ENCODE measurements at regions not wholly inside any gene's neighbourhood (a gene's known extent, or its start where the extent isn't known, plus 50 kb on each side); places are given as distances from the start of the nearest gene placed in this dataset.

DNA sequence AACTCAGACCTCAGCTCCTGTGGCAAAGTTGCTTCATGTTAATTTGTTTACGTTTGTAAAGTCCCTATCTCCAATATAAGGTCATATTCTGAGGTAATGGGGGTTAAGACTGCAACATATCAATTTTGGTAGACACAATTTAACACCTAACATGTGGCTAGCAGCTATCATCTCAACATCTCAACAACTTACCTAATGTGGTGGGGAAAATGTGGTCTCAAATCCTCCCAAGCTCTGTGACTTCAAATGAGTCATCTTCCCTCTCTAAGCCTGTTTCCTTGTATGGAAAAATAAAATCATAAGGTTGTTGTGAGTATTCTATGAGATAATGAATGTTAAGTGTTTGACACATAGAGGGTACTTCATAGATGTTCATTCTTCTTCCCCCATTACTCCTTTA lies 443.3 kb downstream of the CDK5RAP2 start:
- TF ChIP-seq ZNF530 (tag by site-specific recombination; IDR thresholded peaks at IDR 0.05; ENCODE audit: low read depth) (no peak), ZBTB26 (tag by site-specific recombination; optimal IDR thresholded peaks at IDR 0.05) (no peak), CTCF (tag by site-specific recombination; IDR thresholded peaks at IDR 0.05) (no peak)

All from HEK293 (cell line).